ENCODE measurements at regions not wholly inside any gene's neighbourhood (a gene's known extent, or its start where the extent isn't known, plus 50 kb on each side); places are given as distances from the start of the nearest gene placed in this dataset.

DNA sequence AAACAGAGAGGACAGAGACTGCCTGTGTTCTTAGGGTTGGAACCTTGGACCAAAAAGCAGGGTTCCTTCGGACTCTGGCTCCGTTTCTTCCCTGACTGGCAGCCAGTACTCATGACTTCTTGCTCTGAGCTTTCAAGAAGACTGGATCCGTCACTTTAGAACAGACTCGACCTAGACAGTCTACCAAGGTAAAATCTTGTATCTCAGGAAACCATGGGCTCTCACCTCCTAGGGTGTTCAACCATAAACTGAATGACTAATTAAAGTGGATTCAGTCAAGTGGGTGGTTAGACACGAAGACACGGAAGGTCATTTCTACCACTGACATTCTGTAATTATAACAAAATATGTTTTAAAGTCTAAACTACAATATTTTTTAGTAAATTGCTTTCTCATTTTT, 153.8 kb upstream of the SLC39A10 start:
- no peak for TF ChIP-seq FOSL1 (IDR thresholded peaks at IDR 0.05; ENCODE audit: insufficient read depth, low read depth, low read length)
- no peak for TF ChIP-seq TAF1 (IDR thresholded peaks at IDR 0.05; ENCODE audit: low read depth, low read length)
- TF ChIP-seq, protein P1, sequence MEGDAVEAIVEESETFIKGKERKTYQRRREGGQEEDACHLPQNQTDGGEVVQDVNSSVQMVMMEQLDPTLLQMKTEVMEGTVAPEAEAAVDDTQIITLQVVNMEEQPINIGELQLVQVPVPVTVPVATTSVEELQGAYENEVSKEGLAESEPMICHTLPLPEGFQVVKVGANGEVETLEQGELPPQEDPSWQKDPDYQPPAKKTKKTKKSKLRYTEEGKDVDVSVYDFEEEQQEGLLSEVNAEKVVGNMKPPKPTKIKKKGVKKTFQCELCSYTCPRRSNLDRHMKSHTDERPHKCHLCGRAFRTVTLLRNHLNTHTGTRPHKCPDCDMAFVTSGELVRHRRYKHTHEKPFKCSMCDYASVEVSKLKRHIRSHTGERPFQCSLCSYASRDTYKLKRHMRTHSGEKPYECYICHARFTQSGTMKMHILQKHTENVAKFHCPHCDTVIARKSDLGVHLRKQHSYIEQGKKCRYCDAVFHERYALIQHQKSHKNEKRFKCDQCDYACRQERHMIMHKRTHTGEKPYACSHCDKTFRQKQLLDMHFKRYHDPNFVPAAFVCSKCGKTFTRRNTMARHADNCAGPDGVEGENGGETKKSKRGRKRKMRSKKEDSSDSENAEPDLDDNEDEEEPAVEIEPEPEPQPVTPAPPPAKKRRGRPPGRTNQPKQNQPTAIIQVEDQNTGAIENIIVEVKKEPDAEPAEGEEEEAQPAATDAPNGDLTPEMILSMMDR (IDR thresholded peaks at IDR 0.05; ENCODE audit: control extremely low read depth in 1 of 3, insufficient read depth in 1 of 3, low read depth in 1 of 3, low read length in 3 of 3) = no peak
